Neural progenitor cell (in vitro differentiated cells): ENCODE measurements at regions not wholly inside any gene's neighbourhood (a gene's known extent, or its start where the extent isn't known, plus 50 kb on each side); places are given as distances from the start of the nearest gene placed in this dataset.

ENCODE experiments used
- DNase-seq: peaks from one replicate; pipeline ENCODE4 v3.0.0-alpha.2; 2016; ENCODE audit warnings: low spot score
- H2AFZ ChIP-seq: fragments of 200-600 bp; sonication (generic); replicated peaks from 2 replicates; pipeline ENCODE4 v1.6.1; 2016; ENCODE audit warnings: antibody characterized with exemption
- H3F3A ChIP-seq: fragments of 200-600 bp; sonication (generic); 2 replicates; pipeline ENCODE4 v1.6.1; 2016; ENCODE audit warnings: antibody characterized with exemption, low read depth
- H3K27ac ChIP-seq: fragments of 200-600 bp; sonication (generic); 2 replicates; pipeline ENCODE4 v1.5.1; 2016; ENCODE audit warnings: mild to moderate bottlenecking
- H3K27me3 ChIP-seq: fragments of 200-600 bp; sonication (generic); 2 replicates; pipeline ENCODE4 v1.6.1; 2016; ENCODE audit warnings: mild to moderate bottlenecking, moderate library complexity
- H3K36me3 ChIP-seq: fragments of 200-600 bp; sonication (generic); 2 replicates; pipeline ENCODE4 v1.5.1; 2016
- H3K4me1 ChIP-seq: fragments of 200-600 bp; sonication (generic); 2 replicates; pipeline ENCODE4 v1.6.1; 2016; ENCODE audit warnings: mixed run types
- H3K4me2 ChIP-seq: fragments of 200-600 bp; sonication (generic); 2 replicates; pipeline ENCODE4 v1.6.1; 2016
- H3K4me3 ChIP-seq: fragments of 200-600 bp; sonication (generic); 2 replicates; pipeline ENCODE4 v1.5.1; 2016
- H3K79me2 ChIP-seq: fragments of 200-600 bp; sonication (generic); 2 replicates; pipeline ENCODE4 v1.6.1; 2016; ENCODE audit warnings: low read depth
- H3K9ac ChIP-seq: fragments of 200-600 bp; sonication (generic); 2 replicates; pipeline ENCODE4 v1.6.1; 2016
- H3K9me3 ChIP-seq: fragments of 200-600 bp; sonication (generic); 2 replicates; pipeline ENCODE4 v1.5.1; 2016; ENCODE audit warnings: low read depth
- H4K20me1 ChIP-seq: fragments of 200-600 bp; sonication (generic); 2 replicates; pipeline ENCODE4 v1.6.1; 2016; ENCODE audit warnings: low read depth
- H3K27ac Mint-ChIP-seq: 3 replicates; pipeline ENCODE4 v1.8.0; 2021; ENCODE audit warnings: mixed read lengths
- H3K27me3 Mint-ChIP-seq: 2 replicates; pipeline ENCODE4 v1.8.0; 2022; ENCODE audit warnings: low read depth, mild to moderate bottlenecking, inconsistent platforms, moderate library complexity, mixed read lengths; ENCODE audit not compliant: insufficient read depth
- H3K36me3 Mint-ChIP-seq: 3 replicates; pipeline ENCODE4 v1.8.0; 2021; ENCODE audit warnings: mixed read lengths
- H3K4me1 Mint-ChIP-seq: 3 replicates; pipeline ENCODE4 v1.8.0; 2021; ENCODE audit warnings: mixed read lengths
- H3K4me3 Mint-ChIP-seq: 3 replicates; pipeline ENCODE4 v1.8.0; 2021; ENCODE audit warnings: mild to moderate bottlenecking, moderate library complexity, mixed read lengths
- H3K9me3 Mint-ChIP-seq: 3 replicates; pipeline ENCODE4 v1.8.0; 2020; ENCODE audit warnings: mixed read lengths
- CTCF ChIP-seq: fragments of 200-600 bp; sonication (generic); IDR thresholded peaks from 2 replicates; pipeline ENCODE4 v1.5.1; 2017; ENCODE audit warnings: antibody characterized with exemption, mild to moderate bottlenecking
- EZH2 ChIP-seq: fragments of 200-600 bp; sonication (generic); IDR thresholded peaks from 2 replicates; pipeline ENCODE4 v1.6.1; 2017; ENCODE audit warnings: antibody characterized with exemption, mild to moderate bottlenecking, moderate library complexity
- EZH2phosphoT487 ChIP-seq: fragments of 200-600 bp; sonication (generic); IDR thresholded peaks from 2 replicates; pipeline ENCODE4 v1.6.1; 2017; ENCODE audit warnings: antibody characterized with exemption

GRCh38 chr6:142531727-142532126, 229.9 kb downstream of the ADGRG6 start:
- H3K4me3 Mint-ChIP-seq = no peak overlapping the region
- H3K36me3 Mint-ChIP-seq = no peaks in the 10 kb centered on the region
- no peak overlapping the region for H3K27ac Mint-ChIP-seq
- no peaks in the 10 kb centered on the region for H3K27me3 Mint-ChIP-seq
- DNase-seq = no peak
- no peaks in the 10 kb centered on the region for H3K27me3 ChIP-seq
- H3F3A ChIP-seq = no peaks in the 10 kb centered on the region
- no peak overlapping the region for H3K4me3 ChIP-seq
- no peaks in the 10 kb centered on the region for H3K4me1 Mint-ChIP-seq
- H3K4me2 ChIP-seq = no peak overlapping the region
- H2AFZ ChIP-seq = no peak overlapping the region
- H3K4me1 ChIP-seq = no peaks in the 10 kb centered on the region
- H3K36me3 ChIP-seq = no peaks in the 10 kb centered on the region
- no peak overlapping the region for H3K9ac ChIP-seq
- H4K20me1 ChIP-seq = no peaks in the 10 kb centered on the region
- H3K9me3 Mint-ChIP-seq = peaks cover 6% of the 10 kb centered on the region
- TF ChIP-seq CTCF = no peak
- no peak overlapping the region for H3K27ac ChIP-seq
- H3K9me3 ChIP-seq = no peaks in the 10 kb centered on the region
- H3K79me2 ChIP-seq = no peaks in the 10 kb centered on the region

- Mint-ChIP-seq H3K27ac (no peak overlapping the region), H3K9me3 (peaks cover 6% of the 10 kb centered on the region), H3K27me3 (no peaks in the 10 kb centered on the region), H3K36me3 (no peaks in the 10 kb centered on the region), H3K4me1 (no peaks in the 10 kb centered on the region), H3K4me3 (no peak overlapping the region)
- no peak for DNase-seq
- no peaks in the 10 kb centered on the region for H4K20me1 ChIP-seq
- H3K36me3 ChIP-seq = no peaks in the 10 kb centered on the region
- H3K79me2 ChIP-seq = no peaks in the 10 kb centered on the region
- no peaks in the 10 kb centered on the region for H3F3A ChIP-seq
- H2AFZ ChIP-seq = no peak overlapping the region
- H3K4me2 ChIP-seq = no peak overlapping the region
- H3K9me3 ChIP-seq = no peaks in the 10 kb centered on the region
- no peaks in the 10 kb centered on the region for H3K4me1 ChIP-seq
- no peak overlapping the region for H3K4me3 ChIP-seq
- no peak overlapping the region for H3K27ac ChIP-seq
- H3K9ac ChIP-seq = no peak overlapping the region
- TF ChIP-seq EZH2phosphoT487 (no peak), EZH2 (no peak), CTCF (no peak)
- no peaks in the 10 kb centered on the region for H3K27me3 ChIP-seq
These were observed 232.3 kb downstream of the ADGRG6 start for GRCh38 chr6:142534076-142534475.

DNA sequence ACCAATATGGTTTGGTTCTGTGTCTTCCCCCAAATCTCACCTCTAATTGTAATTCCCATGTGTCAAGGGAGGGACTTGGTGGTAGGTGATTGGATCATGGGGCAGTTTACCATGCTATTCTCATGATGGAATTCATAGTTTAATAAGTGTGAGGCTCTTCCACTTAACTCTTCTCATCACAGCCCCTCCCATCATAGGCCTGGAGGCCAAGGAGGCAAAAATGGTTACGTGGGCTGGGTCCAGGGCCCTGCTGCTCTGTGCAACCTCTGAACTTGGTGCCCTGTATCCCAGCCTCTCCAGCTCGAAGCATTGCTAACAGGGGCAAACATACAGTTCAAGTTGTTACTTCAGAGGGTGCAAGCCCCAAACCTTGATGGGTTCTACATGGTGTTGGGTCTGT, 232.7 kb downstream of the ADGRG6 start:
- no peak overlapping the region for H3K27ac Mint-ChIP-seq
- no peaks in the 10 kb centered on the region for H3K27me3 Mint-ChIP-seq
- no peaks in the 10 kb centered on the region for H3K4me1 ChIP-seq
- no peak overlapping the region for H3K27ac ChIP-seq
- no peaks in the 10 kb centered on the region for H4K20me1 ChIP-seq
- H3K4me3 ChIP-seq = no peak overlapping the region
- H3K36me3 Mint-ChIP-seq = no peaks in the 10 kb centered on the region
- no peak overlapping the region for H3K4me3 Mint-ChIP-seq
- no peaks in the 10 kb centered on the region for H3F3A ChIP-seq
- no peak for DNase-seq
- no peak overlapping the region for H2AFZ ChIP-seq
- no peaks in the 10 kb centered on the region for H3K9me3 ChIP-seq
- H3K79me2 ChIP-seq = no peaks in the 10 kb centered on the region
- no peaks in the 10 kb centered on the region for H3K27me3 ChIP-seq
- no peak overlapping the region for H3K4me2 ChIP-seq
- peaks cover 6% of the 10 kb centered on the region for H3K9me3 Mint-ChIP-seq
- no peaks in the 10 kb centered on the region for H3K4me1 Mint-ChIP-seq
- H3K36me3 ChIP-seq = no peaks in the 10 kb centered on the region
- TF ChIP-seq EZH2phosphoT487 (no peak), EZH2 (no peak), CTCF (no peak)
- no peak overlapping the region for H3K9ac ChIP-seq
